HEK293T (cell line): ENCODE measurements at regions not wholly inside any gene's neighbourhood (a gene's known extent, or its start where the extent isn't known, plus 50 kb on each side); places are given as distances from the start of the nearest gene placed in this dataset.

Source experiments
- CTCF ChIA-PET: fragments of 350-600 bp; formaldehyde crosslinking; extraction: SDS; loops from one replicate; lab custom pipeline; 2021; ENCODE audit warnings: antibody characterized with exemption, inconsistent platforms; lab: Yijun Ruan, JAX
- POLR2A ChIA-PET: fragments of 350-600 bp; formaldehyde crosslinking; extraction: SDS; loops from one replicate; lab custom pipeline; 2020; ENCODE audit warnings: antibody characterized with exemption, inconsistent platforms; lab: Yijun Ruan, JAX
- DNase-seq: peaks from one replicate; pipeline ENCODE4 v3.0.0; 2012; ENCODE audit warnings: mixed read lengths; ENCODE audit errors: extremely low spot score
- ARNT ChIP-seq: fragments of 450-650 bp; IDR thresholded peaks from 2 replicates; pipeline ENCODE4 v1.6.1; 2017; ENCODE audit warnings: mild to moderate bottlenecking
- BHLHE40 ChIP-seq: fragments of 450-650 bp; IDR thresholded peaks from 2 replicates; pipeline ENCODE4 v1.6.1; 2016; ENCODE audit warnings: mild to moderate bottlenecking, moderate library complexity, borderline replicate concordance
- CTBP1 ChIP-seq: fragments of 450-650 bp; IDR thresholded peaks from 2 replicates; pipeline ENCODE4 v1.6.1; 2016; ENCODE audit warnings: borderline replicate concordance
- ELF4 ChIP-seq: fragments of 450-650 bp; IDR thresholded peaks from 2 replicates; pipeline ENCODE4 v1.6.1; 2017; ENCODE audit warnings: antibody characterized with exemption
- FOXA1 ChIP-seq: fragments of 450-650 bp; IDR thresholded peaks from 2 replicates; pipeline ENCODE4 v1.6.1; 2016; ENCODE audit warnings: mild to moderate bottlenecking
- FOXK2 ChIP-seq: fragments of 450-650 bp; IDR thresholded peaks from 2 replicates; pipeline ENCODE4 v1.6.1; 2016; ENCODE audit warnings: mild to moderate bottlenecking
- FOXM1 ChIP-seq: fragments of 450-650 bp; IDR thresholded peaks from 2 replicates; pipeline ENCODE4 v1.6.1; 2017; ENCODE audit warnings: mild to moderate bottlenecking, borderline replicate concordance
- HDGF ChIP-seq: fragments of 450-650 bp; IDR thresholded peaks from 2 replicates; pipeline ENCODE4 v1.6.1; 2017; ENCODE audit warnings: antibody characterized with exemption, borderline replicate concordance
- L3MBTL2 ChIP-seq: fragments of 450-650 bp; conservative IDR thresholded peaks from 2 replicates; pipeline ENCODE4 v1.6.1; 2016; ENCODE audit warnings: mild to moderate bottlenecking
- LEF1 ChIP-seq: fragments of 450-650 bp; IDR thresholded peaks from 2 replicates; pipeline ENCODE4 v1.6.1; 2017; ENCODE audit warnings: mild to moderate bottlenecking, borderline replicate concordance
- NFRKB ChIP-seq: fragments of 450-650 bp; IDR thresholded peaks from 2 replicates; pipeline ENCODE4 v1.6.1; 2016; ENCODE audit warnings: mild to moderate bottlenecking, moderate library complexity
- PKNOX1 ChIP-seq: fragments of 450-650 bp; IDR thresholded peaks from 2 replicates; pipeline ENCODE4 v1.6.1; 2016
- SP1 ChIP-seq: fragments of 450-650 bp; IDR thresholded peaks from 2 replicates; pipeline ENCODE4 v1.6.1; 2017
- SUZ12 ChIP-seq: fragments of 450-650 bp; IDR thresholded peaks from 2 replicates; pipeline ENCODE4 v1.6.1; 2016; ENCODE audit warnings: mild to moderate bottlenecking
- TARDBP ChIP-seq: fragments of 450-650 bp; IDR thresholded peaks from 2 replicates; pipeline ENCODE4 v1.6.1; 2016
- ZNF384 ChIP-seq: fragments of 450-650 bp; IDR thresholded peaks from 2 replicates; pipeline ENCODE4 v1.6.1; 2016

GRCh38 chr13:50276550-50276949, 261.3 kb downstream of the KCNRG start:
- ChIA-PET CTCF (no interaction called here), POLR2A (no interaction called here)
- no peak for DNase-seq
- TF ChIP-seq FOXA1 (no peak), TARDBP (no peak), FOXK2 (no peak), ARNT (no peak), NFRKB (no peak), CTBP1 (no peak), L3MBTL2 (no peak), PKNOX1 (no peak), SUZ12 (no peak), HDGF (no peak), BHLHE40 (no peak), ELF4 (no peak)

- POLR2A ChIA-PET: no interaction called here
- no peak for TF ChIP-seq FOXM1
- no peak for TF ChIP-seq NFRKB
- DNase-seq: no peak
- CTCF ChIA-PET: no interaction called here
Measured at GRCh38 chr13:50277127-50277526, 261.9 kb downstream of the KCNRG start.

GRCh38 chr13:50277906-50278305, 262.7 kb downstream of the KCNRG start:
- TF ChIP-seq LEF1 (no peak), CTBP1 (no peak), BHLHE40 (no peak), TARDBP (no peak), FOXA1 (no peak), NFRKB (no peak)
- CTCF ChIA-PET: no interaction called here
- POLR2A ChIA-PET: no interaction called here
- DNase-seq: no peak

GRCh38 chr13:50280441-50280937, 265.2 kb downstream of the KCNRG start:
- ChIA-PET POLR2A (no interaction called here), CTCF (interaction anchor here (0.7 kb wide), 1 partner anchor 23 kb away, joined by 3 read pairs; no protein-coding TSS in a partner anchor)
- no peak for TF ChIP-seq CTBP1
- no peak for DNase-seq

- CTCF ChIA-PET: no interaction called here
- no peak for DNase-seq
- POLR2A ChIA-PET: no interaction called here
- TF ChIP-seq FOXM1: no peak
- TF ChIP-seq HDGF: no peak
- no peak for TF ChIP-seq ARNT
- no peak for TF ChIP-seq TARDBP
- TF ChIP-seq L3MBTL2: no peak
- TF ChIP-seq ELF4: no peak
- no peak for TF ChIP-seq ZNF384
- no peak for TF ChIP-seq BHLHE40
- TF ChIP-seq PKNOX1: no peak
- no peak for TF ChIP-seq FOXK2
- TF ChIP-seq LEF1: no peak
- TF ChIP-seq NFRKB: no peak
- no peak for TF ChIP-seq CTBP1
- no peak for TF ChIP-seq SUZ12
- TF ChIP-seq SP1: no peak
Measured at GRCh38 chr13:50282016-50282415, 266.8 kb downstream of the KCNRG start.

- TF ChIP-seq PKNOX1 (no peak), FOXM1 (no peak), ELF4 (no peak), FOXK2 (no peak), SUZ12 (no peak), HDGF (no peak), FOXA1 (no peak), LEF1 (no peak), NFRKB (no peak)
- no peak for DNase-seq
- ChIA-PET CTCF (no interaction called here), POLR2A (no interaction called here)
Measured at GRCh38 chr13:50283017-50283416, 267.8 kb downstream of the KCNRG start.

- DNase-seq: no peak
- POLR2A ChIA-PET: no interaction called here
- TF ChIP-seq PKNOX1 (no peak), SUZ12 (no peak), FOXA1 (no peak), CTBP1 (no peak), NFRKB (no peak), FOXK2 (no peak), L3MBTL2 (no peak), ARNT (no peak), LEF1 (no peak), HDGF (no peak), SP1 (no peak), BHLHE40 (no peak)
- CTCF ChIA-PET: no interaction called here
Measured at GRCh38 chr13:50284540-50284939, 269.3 kb downstream of the KCNRG start.
